ENCODE measurements at regions not wholly inside any gene's neighbourhood (a gene's known extent, or its start where the extent isn't known, plus 50 kb on each side); places are given as distances from the start of the nearest gene placed in this dataset.

GRCh38 chr18:56146565-56146964 is 491.8 kb downstream of the TXNL1 start:
- no peak overlapping the region for H3K4ac ChIP-seq (ENCODE audit: low read depth, low read length)
- Mint-ChIP-seq H3K27ac (no peak overlapping the region), H3K27me3 (ENCODE audit: low read depth) (no peaks in the 10 kb centered on the region), H3K4me3 (no peak overlapping the region), H3K4me1 (peaks cover under 1 to 2% of the 10 kb centered on the region in 2 experiments), H3K9me3 (no peaks in the 10 kb centered on the region), H3K36me3 (ENCODE audit: insufficient read depth in 1 of 3, low read depth in 3 of 3) (no peaks in the 10 kb centered on the region)
- no peaks in the 10 kb centered on the region for H3K4me1 ChIP-seq (ENCODE audit: insufficient read depth, low read length)
- TF ChIP-seq, protein P1, sequence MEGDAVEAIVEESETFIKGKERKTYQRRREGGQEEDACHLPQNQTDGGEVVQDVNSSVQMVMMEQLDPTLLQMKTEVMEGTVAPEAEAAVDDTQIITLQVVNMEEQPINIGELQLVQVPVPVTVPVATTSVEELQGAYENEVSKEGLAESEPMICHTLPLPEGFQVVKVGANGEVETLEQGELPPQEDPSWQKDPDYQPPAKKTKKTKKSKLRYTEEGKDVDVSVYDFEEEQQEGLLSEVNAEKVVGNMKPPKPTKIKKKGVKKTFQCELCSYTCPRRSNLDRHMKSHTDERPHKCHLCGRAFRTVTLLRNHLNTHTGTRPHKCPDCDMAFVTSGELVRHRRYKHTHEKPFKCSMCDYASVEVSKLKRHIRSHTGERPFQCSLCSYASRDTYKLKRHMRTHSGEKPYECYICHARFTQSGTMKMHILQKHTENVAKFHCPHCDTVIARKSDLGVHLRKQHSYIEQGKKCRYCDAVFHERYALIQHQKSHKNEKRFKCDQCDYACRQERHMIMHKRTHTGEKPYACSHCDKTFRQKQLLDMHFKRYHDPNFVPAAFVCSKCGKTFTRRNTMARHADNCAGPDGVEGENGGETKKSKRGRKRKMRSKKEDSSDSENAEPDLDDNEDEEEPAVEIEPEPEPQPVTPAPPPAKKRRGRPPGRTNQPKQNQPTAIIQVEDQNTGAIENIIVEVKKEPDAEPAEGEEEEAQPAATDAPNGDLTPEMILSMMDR (conservative IDR thresholded peaks at IDR 0.05) = no peak
- no peak overlapping the region for H3K56ac ChIP-seq (ENCODE audit: insufficient read length, low read depth, low read length)
- H2AK5ac ChIP-seq (ENCODE audit: insufficient read length, low read length) = no peak overlapping the region
- H3K79me2 ChIP-seq (ENCODE audit: insufficient read depth, low read length) = no peaks in the 10 kb centered on the region
- no peak overlapping the region for H2AFZ ChIP-seq (ENCODE audit: low read length)
- no peak overlapping the region for H2BK5ac ChIP-seq (ENCODE audit: insufficient read length, low read length)
- no peaks in the 10 kb centered on the region for H3K9me3 ChIP-seq (ENCODE audit: control insufficient read depth, low read depth, low read length)
- no peak overlapping the region for H2BK120ac ChIP-seq (ENCODE audit: low read depth, low read length, poor library complexity, severe bottlenecking)
- H2BK15ac ChIP-seq (ENCODE audit: low read depth, low read length) = no peak overlapping the region
- H4K8ac ChIP-seq (replicated peaks; ENCODE audit: insufficient read length, low read depth, low read length) = no peak overlapping the region
- H3K27me3 ChIP-seq (ENCODE audit: insufficient read depth, low read length) = no peaks in the 10 kb centered on the region
- no peak overlapping the region for H3K18ac ChIP-seq (ENCODE audit: insufficient read length, low read depth, low read length)
- WGBS (ENCODE audit: extremely low coverage, insufficient read length, low lambda C conversion rate) = no CpG with 5 or more reads among the region's 1 CpG
- H4K20me1 ChIP-seq (ENCODE audit: control insufficient read depth, insufficient read depth, insufficient read length) = no peaks in the 10 kb centered on the region
- no peak overlapping the region for H2BK20ac ChIP-seq (ENCODE audit: low read depth, low read length, poor library complexity, severe bottlenecking)
- H3K23ac ChIP-seq (ENCODE audit: insufficient read length, low read depth, low read length) = no peak overlapping the region
- H3K23me2 ChIP-seq (ENCODE audit: insufficient read length, low read depth, low read length, poor library complexity, severe bottlenecking) = no peaks in the 10 kb centered on the region
- no peak overlapping the region for H4K5ac ChIP-seq (ENCODE audit: insufficient read length, low read depth, low read length)
- H3K14ac ChIP-seq (ENCODE audit: insufficient read depth, low read length) = no peak overlapping the region
- no peak overlapping the region for H3K9ac ChIP-seq (ENCODE audit: extremely low read depth, insufficient read length, low read length)
- H2BK12ac ChIP-seq (ENCODE audit: insufficient read length, low read depth, low read length) = no peak overlapping the region
- H3K4me2 ChIP-seq (ENCODE audit: insufficient read depth, insufficient read length, low read length) = no peak overlapping the region
- no peak for DNase-seq
- H3K79me1 ChIP-seq (ENCODE audit: insufficient read depth, low read depth, low read length, poor library complexity, severe bottlenecking) = no peaks in the 10 kb centered on the region
- H3T11ph ChIP-seq (ENCODE audit: low read length) = no peak overlapping the region
- no peak overlapping the region for H3K27ac ChIP-seq (ENCODE audit: insufficient read length, low read depth, low read length)
- no peak overlapping the region for H4K91ac ChIP-seq (ENCODE audit: insufficient read length, low read depth, low read length)
